H1 (cell line): ENCODE measurements at regions not wholly inside any gene's neighbourhood (a gene's known extent, or its start where the extent isn't known, plus 50 kb on each side); places are given as distances from the start of the nearest gene placed in this dataset.

Experiments used
- JUND ChIP-seq: IDR thresholded peaks from 2 replicates; pipeline ENCODE4 v1.6.1; 2011; ENCODE audit warnings: mild to moderate bottlenecking, improper control_type of control experiment, low read length
- TF ChIP-seq, protein P1 (sequence below): fragments of 300-600 bp; sonication (generic); IDR thresholded peaks from 2 replicates; pipeline ENCODE4 v1.7.1; 2012; ENCODE audit warnings: low read length, moderate library complexity, mild to moderate bottlenecking, inconsistent platforms; ENCODE audit not compliant: insufficient replicate concordance

DNA sequence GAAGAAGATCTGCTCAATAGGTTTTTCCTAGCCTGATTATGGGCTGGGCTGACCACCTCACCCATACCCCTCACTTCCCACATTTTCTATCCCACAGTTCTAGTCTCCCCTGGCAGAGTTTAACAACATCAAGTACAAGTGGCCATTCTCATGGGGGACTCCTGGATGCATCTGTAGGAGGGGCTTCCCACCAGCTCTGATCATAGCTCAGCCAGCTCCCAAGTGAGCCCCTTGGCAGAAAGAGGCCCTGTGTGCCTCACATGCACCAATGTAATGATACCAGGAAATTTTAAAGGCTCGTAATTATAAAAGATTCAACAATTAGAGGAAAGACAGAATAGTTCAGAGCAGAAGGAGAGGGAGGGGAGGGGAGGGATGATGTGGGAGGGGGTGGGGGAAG lies 144.2 kb upstream of the SYT13 start (continued):
- TF ChIP-seq, protein P1, sequence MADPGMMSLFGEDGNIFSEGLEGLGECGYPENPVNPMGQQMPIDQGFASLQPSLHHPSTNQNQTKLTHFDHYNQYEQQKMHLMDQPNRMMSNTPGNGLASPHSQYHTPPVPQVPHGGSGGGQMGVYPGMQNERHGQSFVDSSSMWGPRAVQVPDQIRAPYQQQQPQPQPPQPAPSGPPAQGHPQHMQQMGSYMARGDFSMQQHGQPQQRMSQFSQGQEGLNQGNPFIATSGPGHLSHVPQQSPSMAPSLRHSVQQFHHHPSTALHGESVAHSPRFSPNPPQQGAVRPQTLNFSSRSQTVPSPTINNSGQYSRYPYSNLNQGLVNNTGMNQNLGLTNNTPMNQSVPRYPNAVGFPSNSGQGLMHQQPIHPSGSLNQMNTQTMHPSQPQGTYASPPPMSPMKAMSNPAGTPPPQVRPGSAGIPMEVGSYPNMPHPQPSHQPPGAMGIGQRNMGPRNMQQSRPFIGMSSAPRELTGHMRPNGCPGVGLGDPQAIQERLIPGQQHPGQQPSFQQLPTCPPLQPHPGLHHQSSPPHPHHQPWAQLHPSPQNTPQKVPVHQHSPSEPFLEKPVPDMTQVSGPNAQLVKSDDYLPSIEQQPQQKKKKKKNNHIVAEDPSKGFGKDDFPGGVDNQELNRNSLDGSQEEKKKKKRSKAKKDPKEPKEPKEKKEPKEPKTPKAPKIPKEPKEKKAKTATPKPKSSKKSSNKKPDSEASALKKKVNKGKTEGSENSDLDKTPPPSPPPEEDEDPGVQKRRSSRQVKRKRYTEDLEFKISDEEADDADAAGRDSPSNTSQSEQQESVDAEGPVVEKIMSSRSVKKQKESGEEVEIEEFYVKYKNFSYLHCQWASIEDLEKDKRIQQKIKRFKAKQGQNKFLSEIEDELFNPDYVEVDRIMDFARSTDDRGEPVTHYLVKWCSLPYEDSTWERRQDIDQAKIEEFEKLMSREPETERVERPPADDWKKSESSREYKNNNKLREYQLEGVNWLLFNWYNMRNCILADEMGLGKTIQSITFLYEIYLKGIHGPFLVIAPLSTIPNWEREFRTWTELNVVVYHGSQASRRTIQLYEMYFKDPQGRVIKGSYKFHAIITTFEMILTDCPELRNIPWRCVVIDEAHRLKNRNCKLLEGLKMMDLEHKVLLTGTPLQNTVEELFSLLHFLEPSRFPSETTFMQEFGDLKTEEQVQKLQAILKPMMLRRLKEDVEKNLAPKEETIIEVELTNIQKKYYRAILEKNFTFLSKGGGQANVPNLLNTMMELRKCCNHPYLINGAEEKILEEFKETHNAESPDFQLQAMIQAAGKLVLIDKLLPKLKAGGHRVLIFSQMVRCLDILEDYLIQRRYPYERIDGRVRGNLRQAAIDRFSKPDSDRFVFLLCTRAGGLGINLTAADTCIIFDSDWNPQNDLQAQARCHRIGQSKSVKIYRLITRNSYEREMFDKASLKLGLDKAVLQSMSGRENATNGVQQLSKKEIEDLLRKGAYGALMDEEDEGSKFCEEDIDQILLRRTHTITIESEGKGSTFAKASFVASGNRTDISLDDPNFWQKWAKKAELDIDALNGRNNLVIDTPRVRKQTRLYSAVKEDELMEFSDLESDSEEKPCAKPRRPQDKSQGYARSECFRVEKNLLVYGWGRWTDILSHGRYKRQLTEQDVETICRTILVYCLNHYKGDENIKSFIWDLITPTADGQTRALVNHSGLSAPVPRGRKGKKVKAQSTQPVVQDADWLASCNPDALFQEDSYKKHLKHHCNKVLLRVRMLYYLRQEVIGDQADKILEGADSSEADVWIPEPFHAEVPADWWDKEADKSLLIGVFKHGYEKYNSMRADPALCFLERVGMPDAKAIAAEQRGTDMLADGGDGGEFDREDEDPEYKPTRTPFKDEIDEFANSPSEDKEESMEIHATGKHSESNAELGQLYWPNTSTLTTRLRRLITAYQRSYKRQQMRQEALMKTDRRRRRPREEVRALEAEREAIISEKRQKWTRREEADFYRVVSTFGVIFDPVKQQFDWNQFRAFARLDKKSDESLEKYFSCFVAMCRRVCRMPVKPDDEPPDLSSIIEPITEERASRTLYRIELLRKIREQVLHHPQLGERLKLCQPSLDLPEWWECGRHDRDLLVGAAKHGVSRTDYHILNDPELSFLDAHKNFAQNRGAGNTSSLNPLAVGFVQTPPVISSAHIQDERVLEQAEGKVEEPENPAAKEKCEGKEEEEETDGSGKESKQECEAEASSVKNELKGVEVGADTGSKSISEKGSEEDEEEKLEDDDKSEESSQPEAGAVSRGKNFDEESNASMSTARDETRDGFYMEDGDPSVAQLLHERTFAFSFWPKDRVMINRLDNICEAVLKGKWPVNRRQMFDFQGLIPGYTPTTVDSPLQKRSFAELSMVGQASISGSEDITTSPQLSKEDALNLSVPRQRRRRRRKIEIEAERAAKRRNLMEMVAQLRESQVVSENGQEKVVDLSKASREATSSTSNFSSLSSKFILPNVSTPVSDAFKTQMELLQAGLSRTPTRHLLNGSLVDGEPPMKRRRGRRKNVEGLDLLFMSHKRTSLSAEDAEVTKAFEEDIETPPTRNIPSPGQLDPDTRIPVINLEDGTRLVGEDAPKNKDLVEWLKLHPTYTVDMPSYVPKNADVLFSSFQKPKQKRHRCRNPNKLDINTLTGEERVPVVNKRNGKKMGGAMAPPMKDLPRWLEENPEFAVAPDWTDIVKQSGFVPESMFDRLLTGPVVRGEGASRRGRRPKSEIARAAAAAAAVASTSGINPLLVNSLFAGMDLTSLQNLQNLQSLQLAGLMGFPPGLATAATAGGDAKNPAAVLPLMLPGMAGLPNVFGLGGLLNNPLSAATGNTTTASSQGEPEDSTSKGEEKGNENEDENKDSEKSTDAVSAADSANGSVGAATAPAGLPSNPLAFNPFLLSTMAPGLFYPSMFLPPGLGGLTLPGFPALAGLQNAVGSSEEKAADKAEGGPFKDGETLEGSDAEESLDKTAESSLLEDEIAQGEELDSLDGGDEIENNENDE = no peak
- TF ChIP-seq JUND = no peak
